ENCODE measurements at regions not wholly inside any gene's neighbourhood (a gene's known extent, or its start where the extent isn't known, plus 50 kb on each side); places are given as distances from the start of the nearest gene placed in this dataset.

- Histone ChIP-seq H3F3A (ENCODE audit: control insufficient read depth, insufficient read depth) (no peaks in the 10 kb centered on the region), H3K4me2 (ENCODE audit: low read length) (no peak overlapping the region), H3K79me2 (ENCODE audit: control insufficient read depth, low read length) (no peaks in the 10 kb centered on the region), H3K9me2 (replicated peaks; ENCODE audit: control insufficient read depth, low read length) (no peaks in the 10 kb centered on the region), H3K4me1 (ENCODE audit: control insufficient read depth, low read length) (peaks cover 14% of the 10 kb centered on the region), H3K4me3 (ENCODE audit: low read length) (no peak overlapping the region), H4K20me1 (ENCODE audit: control insufficient read depth, insufficient read depth, low read depth, low read length) (no peaks in the 10 kb centered on the region), H3K36me3 (ENCODE audit: control insufficient read depth, low read length) (no peaks in the 10 kb centered on the region), H3K27me3 (ENCODE audit: control insufficient read depth, low read length) (peaks cover 3% of the 10 kb centered on the region; the same call in 1 of the 2 replicates), H3K27ac (ENCODE audit: low read depth, low read length) (no peak overlapping the region), H3K9me3 (ENCODE audit: control insufficient read depth, insufficient read depth, low read length) (peaks cover 2% of the 10 kb centered on the region; the same call in 1 of the 2 replicates)
- no peak for TF ChIP-seq CTCF (IDR thresholded peaks at IDR 0.05; ENCODE audit: low read depth, low read length, poor library complexity, severe bottlenecking)
- TF ChIP-seq EZH2phosphoT487 (IDR thresholded peaks at IDR 0.05; ENCODE audit: borderline replicate concordance, low read length) = no peak
These were observed 90.7 kb upstream of the HES1 start for GRCh38 chr3:194045289-194045688.

- Histone ChIP-seq H3K79me2 (ENCODE audit: control insufficient read depth, low read length) (no peaks in the 10 kb centered on the region), H3K4me1 (ENCODE audit: control insufficient read depth, low read length) (peaks cover 14% of the 10 kb centered on the region), H3K27me3 (ENCODE audit: control insufficient read depth, low read length) (peaks cover 3% of the 10 kb centered on the region; the same call in 1 of the 2 replicates), H3K36me3 (ENCODE audit: control insufficient read depth, low read length) (no peaks in the 10 kb centered on the region), H3K9me3 (ENCODE audit: control insufficient read depth, insufficient read depth, low read length) (peaks cover 8% of the 10 kb centered on the region; the same call in 1 of the 2 replicates), H3K27ac (ENCODE audit: low read depth, low read length) (no peak overlapping the region), H3K9me2 (replicated peaks; ENCODE audit: control insufficient read depth, low read length) (no peaks in the 10 kb centered on the region), H3F3A (ENCODE audit: control insufficient read depth, insufficient read depth) (no peaks in the 10 kb centered on the region), H3K4me2 (ENCODE audit: low read length) (no peak overlapping the region), H3K4me3 (ENCODE audit: low read length) (no peak overlapping the region), H4K20me1 (ENCODE audit: control insufficient read depth, insufficient read depth, low read depth, low read length) (no peaks in the 10 kb centered on the region)
- TF ChIP-seq CTCF (IDR thresholded peaks at IDR 0.05; ENCODE audit: low read depth, low read length, poor library complexity, severe bottlenecking) = no peak
- TF ChIP-seq EZH2phosphoT487 (IDR thresholded peaks at IDR 0.05; ENCODE audit: borderline replicate concordance, low read length) = no peak
These were observed 90.0 kb upstream of the HES1 start for GRCh38 chr3:194045919-194046318.

- peaks cover 14% of the 10 kb centered on the region for H3K4me1 ChIP-seq (ENCODE audit: control insufficient read depth, low read length)
- H3K9me2 ChIP-seq (replicated peaks; ENCODE audit: control insufficient read depth, low read length) = no peaks in the 10 kb centered on the region
- H3K4me2 ChIP-seq (ENCODE audit: low read length) = no peak overlapping the region
- no peaks in the 10 kb centered on the region for H4K20me1 ChIP-seq (ENCODE audit: control insufficient read depth, insufficient read depth, low read depth, low read length)
- H3K36me3 ChIP-seq (ENCODE audit: control insufficient read depth, low read length) = no peaks in the 10 kb centered on the region
- H3K27ac ChIP-seq (ENCODE audit: low read depth, low read length) = no peak overlapping the region
- TF ChIP-seq EZH2phosphoT487 (IDR thresholded peaks at IDR 0.05; ENCODE audit: borderline replicate concordance, low read length) (no peak), CTCF (IDR thresholded peaks at IDR 0.05; ENCODE audit: low read depth, low read length, poor library complexity, severe bottlenecking) (no peak)
- no peaks in the 10 kb centered on the region for H3K79me2 ChIP-seq (ENCODE audit: control insufficient read depth, low read length)
- H3K9me3 ChIP-seq (ENCODE audit: control insufficient read depth, insufficient read depth, low read length) = peaks cover 14% of the 10 kb centered on the region; the same call in 1 of the 2 replicates
- no peak overlapping the region for H3K4me3 ChIP-seq (ENCODE audit: low read length)
- peaks cover 3% of the 10 kb centered on the region; the same call in 1 of the 2 replicates for H3K27me3 ChIP-seq (ENCODE audit: control insufficient read depth, low read length)
- H3F3A ChIP-seq (ENCODE audit: control insufficient read depth, insufficient read depth) = no peaks in the 10 kb centered on the region
These were observed 89.4 kb upstream of the HES1 start for GRCh38 chr3:194046531-194046930.
